GM12801 (cell line): ENCODE measurements at regions not wholly inside any gene's neighbourhood (a gene's known extent, or its start where the extent isn't known, plus 50 kb on each side); places are given as distances from the start of the nearest gene placed in this dataset.

Source experiments
- CTCF ChIP-seq: IDR thresholded peaks from one replicate; pipeline ENCODE4 v1.5.1; 2011; ENCODE audit warnings: control low read depth; ENCODE audit not compliant: insufficient read length; ENCODE audit errors: extremely low read depth

GRCh38 chr5:165805756-165806155 lies 2300.3 kb downstream of the MAT2B start:
- no peak for TF ChIP-seq CTCF

- no peak for TF ChIP-seq CTCF
Observed at GRCh38 chr5:165808335-165808734, 2302.9 kb downstream of the MAT2B start.

GRCh38 chr5:165809914-165810313 lies 2304.5 kb downstream of the MAT2B start:
- no peak for TF ChIP-seq CTCF

GRCh38 chr5:165829504-165829903 lies 2324.1 kb downstream of the MAT2B start:
- TF ChIP-seq CTCF = no peak

GRCh38 chr5:165834891-165835290 lies 2329.5 kb downstream of the MAT2B start:
- no peak for TF ChIP-seq CTCF

GRCh38 chr5:165836046-165836445 lies 2330.6 kb downstream of the MAT2B start:
- TF ChIP-seq CTCF = no peak

GRCh38 chr5:165837286-165837685 lies 2331.9 kb downstream of the MAT2B start:
- TF ChIP-seq CTCF = no peak

- no peak for TF ChIP-seq CTCF
Observed at GRCh38 chr5:165844571-165844970, 2339.2 kb downstream of the MAT2B start.
